ENCODE measurements at regions not wholly inside any gene's neighbourhood (a gene's known extent, or its start where the extent isn't known, plus 50 kb on each side); places are given as distances from the start of the nearest gene placed in this dataset.

GRCh38 chr7:91671245-91671644 is 209.3 kb downstream of the MTERF1 start:
- TF ChIP-seq NFE2L1 (tag; IDR thresholded peaks at IDR 0.05; ENCODE audit: borderline replicate concordance, low read depth) (no peak), ZKSCAN3 (CRISPR knock-in tag; IDR thresholded peaks at IDR 0.05) (no peak), BRCA1 (IDR thresholded peaks at IDR 0.05) (no peak), BRCA1 (CRISPR knock-in tag; IDR thresholded peaks at IDR 0.05) (no peak), ZNF253 (CRISPR knock-in tag; conservative IDR thresholded peaks at IDR 0.05) (no peak), KAT8 (IDR thresholded peaks at IDR 0.05; ENCODE audit: low read depth) (no peak), ARID3A (IDR thresholded peaks at IDR 0.05; ENCODE audit: borderline replicate concordance, low read depth, low read length) (no peak), ZNF696 (CRISPR knock-in tag; conservative IDR thresholded peaks at IDR 0.05) (no peak), ZFP36 (IDR thresholded peaks at IDR 0.05; ENCODE audit: low read depth, low read length, partially characterized antibody) (no peak), CXXC5 (CRISPR knock-in tag; IDR thresholded peaks at IDR 0.05) (no peak), RUNX1 (IDR thresholded peaks at IDR 0.05; ENCODE audit: low read depth) (no peak), SAFB (IDR thresholded peaks at IDR 0.05; ENCODE audit: borderline replicate concordance, low read depth, low read length) (no peak), CHCHD3 (CRISPR knock-in tag; IDR thresholded peaks at IDR 0.05) (no peak), TBP (optimal IDR thresholded peaks at IDR 0.05; ENCODE audit: low read depth, low read length) (no peak), MEIS2 (IDR thresholded peaks at IDR 0.05; ENCODE audit: partially characterized antibody) (no peak), ZBTB34 (CRISPR knock-in tag; IDR thresholded peaks at IDR 0.05) (no peak), KAT2B (IDR thresholded peaks at IDR 0.05; ENCODE audit: low read depth, low read length) (no peak)
- POLR2A ChIA-PET: no interaction called here
- no TSS peak for BruUV-seq (replicated peaks)
- FAIRE-seq (no peak), ATAC-seq (no peak), DNase-seq (ENCODE audit: extremely low read depth in 1 of 4, low spot score in 3 of 4) (no peak)
- CTCF ChIA-PET (ENCODE audit: low intra/inter-chr PET ratio): no interaction called here
- in situ Hi-C loops (cut with MboI): no loop called here
- H2AFZ ChIP-seq (ENCODE audit: low read depth, low read length): no peak overlapping the region
- 0% methylated on average over 1 of the region's 3 CpGs for WGBS (ENCODE audit: insufficient coverage, low coverage, missing lambda C conversion rate)
- H3K36me3 ChIP-seq (ENCODE audit: control insufficient read depth, insufficient read depth, low read length): no peaks in the 10 kb centered on the region
- no peak overlapping the region for H3K9ac ChIP-seq (ENCODE audit: insufficient read depth in 1 of 2, low read depth in 2 of 2, low read length in 2 of 2)
- H3K9me1 ChIP-seq (ENCODE audit: control insufficient read depth, insufficient read depth, low read length): no peaks in the 10 kb centered on the region
- no peaks in the 10 kb centered on the region for H3K79me2 ChIP-seq (ENCODE audit: control insufficient read depth, insufficient read depth, low read length)
- no peaks in the 10 kb centered on the region for H4K20me1 ChIP-seq (replicated peaks; ENCODE audit: control insufficient read depth, insufficient read depth, low read length)
- H3K9me3 ChIP-seq (replicated peaks; ENCODE audit: control insufficient read depth, insufficient read depth, low read depth, low read length): no peaks in the 10 kb centered on the region
- no peaks in the 10 kb centered on the region for H3K4me1 ChIP-seq (replicated peaks in 1 of 2; ENCODE audit: control insufficient read depth in 2 of 2, insufficient read depth in 2 of 2, low read length in 2 of 2)
- H3K4me3 ChIP-seq: no peak overlapping the region
- intact Hi-C loops (cut with micrococcal nuclease): no loop called here
- no peak overlapping the region for H3K27ac ChIP-seq (ENCODE audit: extremely low read depth, low read depth, low read length)
- H3K4me2 ChIP-seq (ENCODE audit: insufficient read depth, low read length): no peak overlapping the region
- no peaks in the 10 kb centered on the region for H3K27me3 ChIP-seq (ENCODE audit: control insufficient read depth in 2 of 2, insufficient read depth in 2 of 2, low read length in 2 of 2)
